ENCODE measurements at regions not wholly inside any gene's neighbourhood (a gene's known extent, or its start where the extent isn't known, plus 50 kb on each side); places are given as distances from the start of the nearest gene placed in this dataset.

GRCh38 chr18:60601249-60601648 lies 228.7 kb upstream of the MC4R start:
- no peaks in the 10 kb centered on the region for H3K27me3 Mint-ChIP-seq (ENCODE audit: insufficient read depth)
- H3K27ac ChIP-seq (ENCODE audit: low read depth, low read length) = no peak overlapping the region
- no peak for TF ChIP-seq CTCF (conservative IDR thresholded peaks at IDR 0.05)

GRCh38 chr18:60623331-60623730 lies 250.8 kb upstream of the MC4R start:
- no peak for DNase-seq
- Mint-ChIP-seq H3K27ac (no peak overlapping the region), H3K9me3 (no peaks in the 10 kb centered on the region), H3K4me3 (no peak overlapping the region), H3K4me1 (no peaks in the 10 kb centered on the region), H3K27me3 (ENCODE audit: insufficient read depth) (no peaks in the 10 kb centered on the region), H3K36me3 (ENCODE audit: low read depth) (no peaks in the 10 kb centered on the region)
- no peaks in the 10 kb centered on the region for H3K4me1 ChIP-seq (ENCODE audit: control insufficient read depth, insufficient read depth, low read length)
- no peak overlapping the region for H3K9ac ChIP-seq (ENCODE audit: extremely low read depth, low read length, poor library complexity, severe bottlenecking)
- H3K36me3 ChIP-seq (ENCODE audit: control insufficient read depth, insufficient read depth, low read length) = no peaks in the 10 kb centered on the region
- 92% methylated on average over 4 of the region's 5 CpGs; no CpG with 5 or more reads in 1 of the 2 experiments for WGBS, 2 experiments (ENCODE audit: insufficient coverage in 1 of 2, insufficient read length in 1 of 2)
- no peak for TF ChIP-seq CTCF (conservative IDR thresholded peaks at IDR 0.05)
- no peaks in the 10 kb centered on the region for H3K27me3 ChIP-seq (ENCODE audit: control insufficient read depth, insufficient read depth, low read length, poor library complexity, severe bottlenecking)
- H3K4me3 ChIP-seq (ENCODE audit: low read length) = no peak overlapping the region
- no peak overlapping the region for H3K27ac ChIP-seq (ENCODE audit: low read depth, low read length)
- H3K9me3 ChIP-seq (ENCODE audit: control insufficient read depth, low read length) = no peaks in the 10 kb centered on the region

More at GRCh38 chr18:60601249-60601648, 228.7 kb upstream of the MC4R start:
- no peak overlapping the region for H3K27ac Mint-ChIP-seq
- H3K36me3 ChIP-seq (ENCODE audit: control insufficient read depth, insufficient read depth, low read length) = no peaks in the 10 kb centered on the region
- H3K9me3 ChIP-seq (ENCODE audit: control insufficient read depth, low read length) = no peaks in the 10 kb centered on the region
- WGBS, 2 experiments (ENCODE audit: insufficient coverage in 1 of 2, insufficient read length in 1 of 2) = 82% methylated on average over 2 of the region's 2 CpGs; no CpG with 5 or more reads in 1 of the 2 experiments
- H3K4me1 Mint-ChIP-seq = no peaks in the 10 kb centered on the region
- H3K9ac ChIP-seq (ENCODE audit: extremely low read depth, low read length, poor library complexity, severe bottlenecking) = no peak overlapping the region
- no peak for DNase-seq
- H3K27me3 ChIP-seq (ENCODE audit: control insufficient read depth, insufficient read depth, low read length, poor library complexity, severe bottlenecking) = no peaks in the 10 kb centered on the region
- H3K4me3 Mint-ChIP-seq = no peak overlapping the region
- H3K4me1 ChIP-seq (ENCODE audit: control insufficient read depth, insufficient read depth, low read length) = no peaks in the 10 kb centered on the region
- no peaks in the 10 kb centered on the region for H3K9me3 Mint-ChIP-seq
- H3K36me3 Mint-ChIP-seq (ENCODE audit: low read depth) = no peaks in the 10 kb centered on the region
- H3K4me3 ChIP-seq (ENCODE audit: low read length) = no peak overlapping the region

GRCh38 chr18:60624207-60624606 lies 251.6 kb upstream of the MC4R start:
- WGBS, 2 experiments (ENCODE audit: insufficient coverage in 1 of 2, insufficient read length in 1 of 2) = 86% methylated on average over 1 of the region's 1 CpG; no CpG with 5 or more reads in 1 of the 2 experiments
- Mint-ChIP-seq H3K27ac (no peak overlapping the region), H3K9me3 (peaks cover under 1% of the 10 kb centered on the region)

More at GRCh38 chr18:60624207-60624606, 251.6 kb upstream of the MC4R start:
- Mint-ChIP-seq H3K4me3 (no peak overlapping the region), H3K4me1 (no peaks in the 10 kb centered on the region), H3K27me3 (ENCODE audit: insufficient read depth) (no peaks in the 10 kb centered on the region), H3K36me3 (ENCODE audit: low read depth) (no peaks in the 10 kb centered on the region)
- Histone ChIP-seq H3K27ac (ENCODE audit: low read depth, low read length) (no peak overlapping the region), H3K36me3 (ENCODE audit: control insufficient read depth, insufficient read depth, low read length) (no peaks in the 10 kb centered on the region), H3K27me3 (ENCODE audit: control insufficient read depth, insufficient read depth, low read length, poor library complexity, severe bottlenecking) (no peaks in the 10 kb centered on the region), H3K4me3 (ENCODE audit: low read length) (no peak overlapping the region), H3K9me3 (ENCODE audit: control insufficient read depth, low read length) (no peaks in the 10 kb centered on the region), H3K4me1 (ENCODE audit: control insufficient read depth, insufficient read depth, low read length) (no peaks in the 10 kb centered on the region), H3K9ac (ENCODE audit: extremely low read depth, low read length, poor library complexity, severe bottlenecking) (no peak overlapping the region)
- no peak for DNase-seq
- TF ChIP-seq CTCF (conservative IDR thresholded peaks at IDR 0.05) = no peak
